GM21528 (cell line): ENCODE measurements at regions not wholly inside any gene's neighbourhood (a gene's known extent, or its start where the extent isn't known, plus 50 kb on each side); places are given as distances from the start of the nearest gene placed in this dataset.
"Not testable (repeated sequence)": the region's sequence is repeated elsewhere in the genome, so short reads cannot be mapped to it uniquely, and the experiment has no call there.

Experiments
- ATAC-seq: cut with Tn5 transposase; IDR thresholded peaks from one replicate; pipeline ENCODE4 v1.9.1; 2021; ENCODE audit warnings: mild to moderate bottlenecking, moderate library complexity; ENCODE audit not compliant: unreplicated experiment, low FRiP score

DNA sequence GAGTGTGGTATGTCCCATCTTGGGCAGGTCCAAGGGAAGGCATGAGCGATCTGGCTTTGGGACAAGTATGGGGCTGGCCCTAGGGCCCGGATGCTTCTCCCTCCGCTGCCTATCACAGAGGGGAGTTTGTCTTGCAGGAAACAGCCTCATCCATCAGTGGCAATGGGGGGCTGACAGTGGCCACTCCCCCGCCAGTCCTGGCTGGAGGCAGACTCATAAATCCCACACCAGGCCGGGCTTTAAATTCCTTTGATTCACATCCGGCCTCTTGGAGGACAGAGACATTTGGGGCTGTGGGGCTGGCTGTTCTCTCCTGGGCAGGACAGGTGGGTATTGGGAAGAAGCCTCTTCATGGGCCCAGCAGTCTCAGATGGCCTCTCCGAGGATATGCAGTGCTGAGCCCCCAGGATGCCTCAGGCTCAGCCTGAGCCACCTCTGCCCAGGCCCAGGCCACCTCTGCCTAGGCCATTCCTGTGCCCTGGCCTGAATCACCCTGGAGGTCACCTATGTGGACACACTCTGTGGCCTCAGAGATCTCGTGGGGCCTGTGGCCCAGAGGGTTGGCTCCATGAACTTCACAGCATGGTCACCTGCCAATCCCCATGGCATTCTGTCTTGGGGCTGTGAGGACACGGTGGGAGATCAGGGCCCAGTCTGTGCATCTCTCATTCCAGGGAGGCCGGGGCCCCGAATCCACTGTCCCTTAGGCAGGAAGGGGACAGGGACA lies 84.2 kb upstream of the GOLGA6L4 start:
- no peak for ATAC-seq

DNA sequence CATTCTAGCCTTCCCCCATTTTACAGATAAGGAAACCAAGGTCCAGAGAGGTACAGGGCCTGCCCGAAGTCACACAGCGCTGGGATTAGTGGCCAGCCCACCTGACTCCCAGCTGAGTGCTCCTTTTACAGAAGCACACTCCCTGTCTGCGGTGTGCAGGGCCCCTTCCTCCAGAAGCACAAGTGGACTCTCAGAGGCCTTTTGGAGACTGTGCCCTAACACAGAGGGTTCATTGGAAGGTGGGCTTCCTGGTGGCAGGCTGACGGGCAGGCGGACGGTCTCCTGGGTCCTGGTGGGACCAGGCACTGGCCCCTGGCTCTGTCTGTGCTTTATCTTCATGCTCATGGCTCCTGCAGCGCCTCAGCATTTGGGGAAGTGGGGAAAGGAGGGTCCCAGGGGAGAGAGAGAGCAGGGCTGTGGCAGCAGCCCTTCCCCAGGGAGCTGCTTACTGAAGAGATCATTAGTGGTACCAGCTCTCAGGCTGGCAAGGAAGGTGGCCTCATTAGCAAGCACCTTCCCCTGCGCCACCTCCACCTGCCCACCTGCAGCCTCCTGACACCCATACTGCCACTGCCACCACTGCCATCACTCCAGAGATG lies 83.1 kb upstream of the GOLGA6L4 start:
- not testable (repeated sequence) for ATAC-seq

GRCh38 chr15:84153655-84154140 lies 81.9 kb upstream of the GOLGA6L4 start:
- not testable (repeated sequence) for ATAC-seq

DNA sequence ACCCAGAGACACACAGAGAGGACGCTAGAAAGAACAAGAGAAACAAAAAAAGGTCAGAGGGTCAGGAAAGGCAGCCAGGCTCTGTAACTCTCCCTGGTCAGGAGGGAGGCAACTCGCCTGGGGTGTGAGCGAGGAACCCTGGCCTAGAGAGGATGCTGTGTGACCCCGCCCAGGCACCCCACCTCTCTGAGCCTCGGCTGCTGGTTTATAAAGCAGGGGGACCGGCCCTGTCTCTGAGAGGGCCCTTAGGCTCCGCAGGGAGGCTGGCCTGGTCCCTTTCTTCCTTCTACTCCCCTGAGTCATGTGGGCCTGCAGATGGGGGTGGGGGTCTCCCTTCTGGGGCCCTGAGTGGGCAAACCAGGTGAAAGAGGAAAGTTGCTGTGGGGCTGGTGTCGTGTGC lies 81.3 kb upstream of the GOLGA6L4 start:
- ATAC-seq = not testable (repeated sequence)

DNA sequence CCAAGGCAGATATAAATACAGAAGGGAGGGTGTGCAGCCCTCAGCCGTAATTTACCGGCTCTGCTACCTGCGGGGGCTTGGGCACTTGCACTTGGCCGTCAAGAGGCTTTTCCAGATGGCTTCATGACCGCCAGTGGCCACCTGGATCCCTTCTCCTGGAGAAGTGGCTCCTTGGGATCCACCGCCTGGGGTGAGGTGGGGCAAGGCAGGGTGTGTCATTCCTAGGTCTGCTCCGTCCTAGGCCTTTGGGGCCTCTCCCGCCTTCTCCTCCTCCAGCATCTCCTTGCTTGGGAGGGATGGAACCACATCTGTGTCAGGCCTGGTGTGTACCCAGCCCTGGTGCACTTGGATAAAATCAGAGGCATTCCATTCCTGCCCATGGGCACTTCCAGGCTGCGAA lies 80.8 kb upstream of the GOLGA6L4 start:
- not testable (repeated sequence) for ATAC-seq

DNA sequence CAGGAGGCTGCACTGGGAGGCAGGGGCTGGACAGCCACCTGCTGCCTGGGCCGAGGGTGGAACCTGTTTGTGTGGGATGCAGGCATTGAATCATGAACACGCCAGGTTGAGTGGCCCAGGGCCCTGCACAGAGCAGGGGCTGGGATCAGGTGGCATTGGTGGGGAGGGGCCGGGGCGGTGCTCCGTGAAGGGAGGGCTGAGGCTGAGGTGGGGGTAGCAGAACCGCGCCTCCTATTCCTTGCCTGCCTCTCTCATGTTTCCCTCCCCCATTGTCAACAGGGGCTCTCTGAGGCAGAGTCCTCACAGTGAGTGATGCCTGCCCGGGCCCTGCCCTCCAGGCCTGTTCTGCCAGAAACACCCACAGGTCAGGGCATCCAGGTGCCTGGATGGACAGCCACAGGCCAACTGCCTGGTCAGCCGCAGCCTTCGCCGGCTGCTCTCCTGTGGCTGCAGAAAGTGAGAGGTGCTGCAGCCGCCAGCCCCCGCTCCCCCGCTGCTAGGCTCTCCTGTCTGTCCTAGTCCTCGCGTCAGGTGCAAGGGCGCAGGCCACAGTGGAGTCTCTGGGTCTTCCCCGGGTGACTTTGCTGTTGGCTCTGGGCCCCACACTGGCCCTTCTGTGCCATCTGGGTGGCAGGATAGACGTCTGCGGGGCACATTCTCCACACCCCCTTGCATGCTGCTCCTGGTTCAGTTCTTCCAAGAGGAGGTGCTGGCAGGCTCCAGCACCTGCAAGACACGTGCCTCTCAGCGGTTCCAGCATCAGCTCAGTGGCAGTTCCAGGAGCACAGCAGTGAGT lies 79.6 kb upstream of the GOLGA6L4 start:
- ATAC-seq = not testable (repeated sequence)

- not testable (repeated sequence) for ATAC-seq
Measured at GRCh38 chr15:84156588-84156840, 79.1 kb upstream of the GOLGA6L4 start.

DNA sequence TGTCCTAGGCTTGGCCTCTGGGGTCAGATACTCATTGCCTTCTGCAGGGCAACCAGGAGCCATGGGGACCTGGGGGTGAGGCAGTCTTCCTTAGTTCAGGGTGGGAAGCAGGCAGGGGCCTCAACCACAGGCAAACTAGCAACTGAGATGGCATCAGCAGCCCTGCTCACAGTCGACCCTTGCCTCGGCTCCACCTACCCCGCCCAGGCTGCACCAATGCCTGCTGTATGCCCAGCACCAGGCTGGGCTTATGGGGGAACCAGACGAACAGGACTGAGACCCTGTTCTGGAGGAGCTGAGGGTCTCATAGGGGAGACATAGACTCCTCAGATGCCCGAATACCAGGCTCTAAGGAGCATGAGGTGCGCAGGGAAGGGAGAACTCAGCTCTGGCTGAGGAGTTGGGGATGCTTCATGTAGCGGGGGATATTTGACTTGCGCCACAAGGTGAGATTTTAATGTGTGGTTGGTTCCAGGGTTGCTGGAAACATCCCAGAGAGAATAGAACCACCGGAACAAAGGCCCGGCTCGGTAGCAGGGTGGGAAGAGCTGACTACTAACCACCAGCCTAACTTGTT lies 78.4 kb upstream of the GOLGA6L4 start:
- not testable (repeated sequence) for ATAC-seq

DNA sequence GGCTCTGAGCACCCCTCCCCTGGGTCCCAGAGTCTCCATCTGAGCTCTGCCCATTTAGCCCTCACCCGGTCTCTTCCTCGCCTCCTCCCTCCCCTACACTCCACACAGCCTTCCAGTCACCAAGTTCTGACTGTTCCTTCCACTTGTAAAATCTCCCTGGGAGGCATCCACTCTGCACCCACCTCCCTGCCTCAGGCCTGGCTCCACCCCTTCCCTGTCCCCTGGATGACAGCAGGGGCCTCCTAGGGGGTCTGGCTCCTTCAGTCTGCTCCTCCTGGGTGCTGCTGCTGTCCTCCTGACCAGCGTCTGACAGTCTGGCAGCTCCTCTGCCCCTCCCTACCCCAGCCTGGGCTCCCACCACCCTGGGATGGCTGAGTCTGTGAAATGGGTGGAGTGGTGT lies 77.7 kb upstream of the GOLGA6L4 start:
- ATAC-seq = not testable (repeated sequence)

- not testable (repeated sequence) for ATAC-seq
Measured at GRCh38 chr15:84159346-84160269, 76.0 kb upstream of the GOLGA6L4 start.

DNA sequence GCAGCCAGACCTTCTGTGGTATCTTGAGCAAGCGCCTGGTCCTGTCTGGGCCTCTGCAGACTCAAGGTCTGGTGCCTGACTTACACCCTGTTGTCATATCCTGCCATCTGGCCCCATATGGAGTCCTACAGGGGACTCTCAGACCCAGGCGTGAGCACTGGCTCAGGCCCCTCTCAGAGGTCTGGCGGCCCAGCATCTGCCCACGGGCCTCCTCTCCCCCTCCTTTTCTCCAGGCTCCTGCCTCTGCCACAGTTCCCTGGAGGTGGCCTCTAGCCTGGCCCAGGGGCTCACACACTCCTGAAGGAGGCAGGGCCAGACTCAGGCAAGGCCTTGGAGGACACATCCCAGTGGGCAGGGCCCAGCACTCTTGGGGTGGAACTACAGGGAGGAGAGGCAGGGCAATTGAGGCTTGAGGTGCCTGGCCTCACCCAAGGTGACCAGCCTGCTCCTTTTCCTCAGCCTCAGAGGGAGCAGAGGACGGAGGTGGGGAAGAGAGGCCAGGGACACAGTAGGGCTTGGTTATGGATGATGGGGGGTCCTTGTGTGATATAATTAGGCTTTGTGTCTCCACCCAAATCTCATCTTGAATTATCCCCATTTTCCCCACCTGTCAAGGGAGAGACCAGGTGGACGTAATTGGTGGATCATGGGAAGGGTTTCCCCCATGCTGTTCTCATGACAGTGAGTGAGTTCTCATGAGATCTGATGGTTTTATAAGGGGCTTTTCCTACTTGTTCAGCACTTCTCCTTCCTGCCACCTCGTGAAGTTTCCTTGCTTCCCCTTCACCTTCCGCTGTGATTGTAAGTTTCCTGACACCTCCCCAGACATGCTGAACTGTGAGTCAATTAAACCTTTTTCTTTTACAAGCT lies 70.9 kb upstream of the GOLGA6L4 start:
- not testable (repeated sequence) for ATAC-seq

DNA sequence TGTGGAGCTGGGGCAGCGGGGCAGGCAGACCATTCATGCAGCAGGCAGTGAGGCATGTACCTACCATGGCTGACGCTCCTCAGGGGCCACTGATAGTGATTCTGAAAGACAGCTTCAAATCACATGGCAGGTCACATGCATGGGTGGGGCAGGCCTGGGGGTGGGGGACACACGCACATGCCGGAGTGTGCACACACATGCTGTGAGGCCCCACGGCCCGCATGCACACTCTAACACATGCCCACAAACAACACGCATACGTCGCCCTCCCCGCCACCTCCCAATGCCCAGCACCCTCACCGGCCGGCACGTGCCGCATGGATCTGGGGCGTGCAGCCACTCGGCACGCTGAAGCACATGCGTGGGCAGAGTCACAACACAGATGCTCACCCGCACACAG lies 65.5 kb upstream of the GOLGA6L4 start:
- ATAC-seq = not testable (repeated sequence)

- ATAC-seq = not testable (repeated sequence)
Measured at GRCh38 chr15:84173231-84173610, 62.4 kb upstream of the GOLGA6L4 start.
